HK-2 (cell line): ENCODE measurements at regions not wholly inside any gene's neighbourhood (a gene's known extent, or its start where the extent isn't known, plus 50 kb on each side); places are given as distances from the start of the nearest gene placed in this dataset.
"Not testable (repeated sequence)": the region's sequence is repeated elsewhere in the genome, so short reads cannot be mapped to it uniquely, and the experiment has no call there.

Experiments used
- DNase-seq: peaks from one replicate; pipeline ENCODE4 v3.0.0-alpha.2; 2018; ENCODE audit not compliant: unreplicated experiment

DNA sequence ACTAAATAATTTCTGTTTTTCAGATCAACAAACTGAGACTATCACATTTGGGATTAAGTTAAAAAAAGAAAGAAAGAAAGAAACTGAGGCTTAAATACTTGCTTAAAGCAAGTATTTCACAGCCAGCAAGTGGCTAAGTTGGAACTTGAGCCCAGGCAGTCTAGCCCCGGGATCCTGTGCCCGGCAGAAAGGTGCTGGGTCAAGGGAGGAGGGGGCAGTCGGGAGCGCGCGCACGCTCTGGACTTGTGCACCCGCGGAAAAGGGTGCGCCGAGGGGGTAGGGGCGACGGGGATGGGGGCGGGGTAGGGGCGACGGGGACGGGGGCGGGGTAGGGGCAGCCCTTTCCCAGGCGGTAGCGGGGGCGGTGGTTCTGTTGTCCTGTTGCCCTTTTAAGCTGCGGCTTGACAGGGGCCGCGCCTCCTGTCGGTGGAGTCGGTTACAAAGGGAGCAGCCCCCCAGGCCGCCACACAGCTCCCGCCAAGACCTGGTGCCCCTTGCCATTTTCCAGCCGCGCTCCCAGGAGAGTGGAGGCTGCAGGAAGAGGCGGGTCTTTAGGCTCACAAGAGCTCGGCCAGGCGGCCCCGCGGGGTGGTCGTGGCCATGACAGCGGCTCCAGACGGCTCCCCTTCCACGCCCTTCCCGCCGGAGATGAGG lies 60.6 kb downstream of the GOLGA8T start:
- not testable (repeated sequence) for DNase-seq

DNA sequence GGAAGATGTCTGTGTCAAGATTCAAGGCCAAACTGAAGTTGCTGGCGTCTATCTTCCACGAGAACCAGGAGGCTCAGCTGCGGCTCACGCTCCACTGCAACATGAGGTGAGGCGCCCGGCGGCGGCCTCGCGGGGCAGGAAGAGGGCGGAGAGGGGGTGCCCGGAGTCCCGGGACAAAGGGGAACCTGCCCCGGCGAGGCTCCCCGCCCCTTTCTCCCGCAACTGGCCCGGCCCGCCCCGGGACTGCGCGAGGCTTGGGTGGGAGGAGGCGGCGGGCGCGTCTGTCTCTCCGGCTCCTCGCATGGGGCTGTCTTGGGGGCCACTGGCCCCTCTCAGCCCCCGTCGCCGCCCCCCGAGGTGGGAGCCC lies 61.1 kb downstream of the GOLGA8T start:
- peak; percentile 43 for DNase-seq

DNA sequence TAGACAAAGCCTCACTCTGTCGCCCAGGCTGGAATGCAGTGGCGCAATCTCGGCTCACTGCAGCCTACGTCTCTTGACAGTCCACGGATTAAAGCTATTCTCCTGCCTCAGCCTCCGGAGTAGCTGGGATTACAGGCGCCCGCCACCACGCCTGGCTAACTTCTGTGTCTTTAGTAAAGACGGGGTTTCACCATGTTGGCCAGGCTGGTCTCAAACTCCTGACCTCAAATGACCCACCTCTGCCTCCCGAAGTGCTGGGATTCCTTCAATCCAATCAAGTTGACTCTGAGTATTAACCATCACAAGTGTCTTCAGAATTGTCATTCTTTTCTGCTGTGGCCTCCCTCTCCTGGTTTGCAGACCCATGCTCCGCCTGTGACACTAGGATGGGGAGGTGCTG lies 61.9 kb downstream of the GOLGA8T start:
- DNase-seq: not testable (repeated sequence)

DNA sequence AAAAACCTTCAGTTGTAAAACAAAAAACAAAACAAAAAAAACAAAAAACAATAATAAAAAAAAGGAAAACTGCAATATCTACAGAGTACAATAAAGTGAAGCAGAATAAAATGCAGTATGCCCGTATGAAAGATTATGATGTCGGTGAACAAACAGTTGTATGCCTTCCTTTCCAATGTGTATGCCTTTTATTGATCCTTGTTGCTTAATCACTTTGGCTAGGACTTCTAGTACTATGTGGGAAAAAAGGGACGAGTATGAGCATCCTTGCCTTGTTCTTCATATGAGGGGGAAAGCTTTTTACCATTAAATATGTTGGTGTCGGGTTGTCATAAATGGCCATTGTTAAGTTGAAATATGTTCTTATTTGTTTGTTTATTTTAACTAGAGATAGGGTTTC lies 66.7 kb downstream of the GOLGA8T start:
- DNase-seq: not testable (repeated sequence)

DNA sequence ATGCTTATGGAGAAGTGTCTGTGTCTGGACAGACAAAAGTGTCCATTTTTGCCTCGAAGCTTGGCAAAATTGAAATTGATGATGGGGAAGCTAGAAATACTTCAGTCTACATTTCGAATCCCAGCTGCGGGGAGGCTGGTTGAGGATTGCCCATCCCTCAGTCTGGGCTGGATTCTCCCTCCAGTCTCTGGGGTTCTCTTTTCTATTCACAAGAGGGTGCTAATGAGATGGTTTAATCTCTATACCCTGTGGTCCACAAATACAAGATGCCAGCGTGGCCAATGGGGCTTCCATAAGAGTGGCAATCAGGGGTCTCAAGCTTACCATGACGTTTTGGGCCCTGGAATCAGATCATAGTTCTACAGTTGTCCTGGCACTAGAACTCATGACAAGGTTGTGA lies 78.9 kb downstream of the GOLGA8T start:
- not testable (repeated sequence) for DNase-seq

DNA sequence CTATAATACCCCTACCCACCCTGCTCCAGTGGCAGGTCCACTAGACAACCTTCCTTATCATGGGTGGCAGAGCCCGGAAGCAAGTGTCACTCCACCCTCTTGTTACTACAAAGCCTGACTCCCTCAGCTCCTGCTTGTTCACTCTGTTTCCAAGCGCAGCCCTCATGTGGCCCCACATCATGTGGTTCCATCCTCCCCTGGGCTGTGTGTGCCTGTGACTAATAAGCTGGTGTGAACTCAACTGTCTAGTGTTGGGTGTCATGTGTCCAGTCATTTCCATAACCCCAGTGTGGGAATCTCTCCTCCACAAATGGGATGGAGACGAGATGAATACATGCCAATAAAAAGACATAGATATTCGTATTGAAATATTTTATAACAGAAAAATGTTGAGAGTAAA lies 87.0 kb downstream of the GOLGA8T start:
- DNase-seq: not testable (repeated sequence)

DNA sequence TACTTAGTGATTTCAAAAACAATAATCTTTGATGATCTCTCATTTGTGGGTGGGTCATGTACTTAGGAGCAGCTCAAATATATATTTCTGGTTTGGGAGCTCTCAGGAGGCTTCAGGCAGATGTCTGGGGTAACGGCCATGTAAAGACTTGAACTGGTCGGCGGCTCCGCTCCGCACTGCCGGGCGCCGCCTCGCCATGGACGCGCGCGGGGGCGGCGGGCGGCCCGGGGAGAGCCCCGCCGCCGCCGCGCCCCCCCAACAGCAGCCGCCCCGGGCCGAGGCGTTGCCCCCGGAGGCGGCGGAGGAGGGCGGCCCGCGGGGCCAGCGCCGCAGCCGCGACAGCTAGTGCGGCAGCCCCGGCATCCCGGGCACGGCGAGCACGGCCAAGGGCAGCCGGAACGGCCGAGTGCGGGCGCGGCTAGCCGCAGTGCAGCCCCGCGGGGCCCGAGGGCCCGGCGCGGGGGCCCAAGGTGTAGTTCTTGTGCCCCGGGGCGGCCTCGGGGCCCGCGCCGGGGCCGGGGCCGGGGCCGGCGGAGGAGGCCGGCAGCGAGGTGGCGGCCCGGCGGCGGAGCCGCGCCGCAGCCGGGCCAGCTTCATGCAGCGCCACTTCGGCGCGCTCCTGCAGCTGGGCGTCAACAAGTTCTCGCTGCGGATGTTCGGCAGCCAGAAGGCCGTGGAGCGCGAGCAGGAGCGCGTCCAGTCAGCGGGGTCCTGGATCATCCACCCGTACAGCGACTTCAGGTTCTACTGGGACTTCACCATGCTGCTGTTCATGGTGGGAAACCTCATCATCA lies 88.1 kb downstream of the GOLGA8T start:
- not testable (repeated sequence) for DNase-seq

DNA sequence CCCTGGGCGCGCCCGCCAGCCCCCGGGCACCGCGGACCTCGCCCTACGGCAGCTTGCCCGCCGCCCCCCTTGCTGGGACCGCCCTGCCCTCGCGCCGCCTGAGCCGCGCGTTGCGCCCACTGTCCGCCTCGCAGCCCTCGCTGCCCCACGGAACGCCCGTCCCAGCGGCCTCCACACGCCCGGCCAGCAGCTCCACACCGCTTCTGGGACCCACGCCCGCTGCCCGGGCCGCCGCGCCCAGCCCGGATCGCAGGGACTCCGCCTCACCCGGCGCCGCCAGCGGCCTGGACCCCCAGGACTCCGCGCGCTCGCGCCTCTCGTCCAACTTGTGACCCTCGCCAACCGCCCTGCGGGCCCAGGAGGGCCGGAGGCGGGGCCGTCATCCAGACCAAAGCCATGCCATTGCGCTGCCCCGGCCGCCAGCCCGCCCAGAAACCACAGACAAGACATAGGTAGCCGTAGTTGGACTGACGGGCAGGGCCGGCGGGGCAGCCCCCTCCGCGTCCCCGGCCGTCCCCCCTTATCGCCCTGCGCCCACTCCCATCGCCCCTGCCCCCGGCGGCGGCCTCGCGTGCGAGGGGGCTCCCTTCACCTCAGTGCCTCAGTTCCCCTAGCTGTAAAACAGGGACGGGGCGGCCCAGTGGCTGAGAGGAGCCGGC lies 90.5 kb downstream of the GOLGA8T start:
- DNase-seq: not testable (repeated sequence)

DNA sequence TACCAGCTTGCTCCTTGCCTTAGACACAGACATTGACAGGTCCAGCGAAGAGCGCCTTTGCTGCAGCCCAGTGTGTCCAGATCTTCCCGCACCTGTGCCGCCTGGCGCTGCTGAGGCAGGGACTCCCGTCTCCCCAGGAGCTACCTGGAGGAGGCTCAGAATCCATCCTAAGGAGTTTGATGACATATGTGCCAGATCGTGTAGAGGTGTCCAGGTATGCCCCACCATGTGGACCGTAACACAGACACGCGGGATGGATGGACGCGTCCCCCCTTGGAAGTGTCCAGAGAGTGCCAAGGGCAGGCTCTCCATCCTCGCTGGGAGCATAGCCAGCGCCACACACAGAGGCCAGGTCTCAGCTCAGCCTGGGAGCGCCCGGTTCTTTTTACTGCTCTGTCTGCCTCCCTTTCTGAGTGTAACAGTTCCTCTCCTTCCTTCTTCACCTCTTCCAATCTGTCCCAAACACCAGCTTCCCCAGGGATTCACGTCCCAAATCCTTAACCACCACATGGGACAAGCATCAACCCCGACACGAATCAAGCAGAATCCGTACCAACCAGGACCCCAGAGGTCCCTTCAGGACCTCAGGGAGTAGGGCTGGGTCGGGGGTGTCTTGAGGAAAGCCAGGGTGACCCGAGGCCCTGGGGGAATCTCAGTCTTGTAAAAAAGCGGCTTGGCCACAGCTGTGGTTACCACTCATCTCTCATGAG lies 126.7 kb downstream of the GOLGA8T start:
- DNase-seq: not testable (repeated sequence)

DNA sequence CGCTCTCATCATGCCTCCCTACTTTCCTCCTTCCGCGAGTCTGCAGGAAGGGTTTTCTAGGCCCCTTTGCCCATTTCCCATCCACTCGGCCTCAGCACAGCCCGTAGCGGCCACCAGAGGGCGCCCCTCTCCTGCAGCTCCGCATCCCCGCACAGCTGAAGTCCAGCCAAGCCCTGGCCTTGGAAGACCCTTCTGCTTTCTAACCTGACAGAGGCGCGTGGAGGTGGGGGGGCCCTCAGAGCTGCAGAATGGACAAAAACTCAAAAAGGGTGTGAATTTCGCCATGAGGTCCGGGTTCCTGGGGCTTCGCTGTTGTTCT lies 127.2 kb downstream of the GOLGA8T start:
- DNase-seq: not testable (repeated sequence)

DNA sequence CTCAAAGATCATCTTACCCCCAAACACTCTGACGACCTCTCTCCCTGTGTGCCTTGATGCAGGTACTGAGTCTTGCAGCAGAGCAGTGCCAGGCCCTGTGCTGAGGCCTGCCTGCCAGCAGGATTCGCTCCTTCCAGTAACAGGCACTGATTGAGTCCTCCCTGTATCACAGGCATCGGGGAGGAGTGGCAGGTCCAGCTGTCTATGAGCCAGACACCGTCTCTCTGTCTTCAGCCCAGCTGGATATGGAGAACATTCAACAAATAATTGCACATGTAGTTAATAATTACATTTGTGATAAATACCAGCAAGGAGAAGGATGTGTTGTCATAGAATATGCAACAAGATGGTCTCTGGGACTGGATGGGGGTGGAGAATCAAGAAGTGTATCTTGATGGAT lies 129.1 kb downstream of the GOLGA8T start:
- not testable (repeated sequence) for DNase-seq

DNA sequence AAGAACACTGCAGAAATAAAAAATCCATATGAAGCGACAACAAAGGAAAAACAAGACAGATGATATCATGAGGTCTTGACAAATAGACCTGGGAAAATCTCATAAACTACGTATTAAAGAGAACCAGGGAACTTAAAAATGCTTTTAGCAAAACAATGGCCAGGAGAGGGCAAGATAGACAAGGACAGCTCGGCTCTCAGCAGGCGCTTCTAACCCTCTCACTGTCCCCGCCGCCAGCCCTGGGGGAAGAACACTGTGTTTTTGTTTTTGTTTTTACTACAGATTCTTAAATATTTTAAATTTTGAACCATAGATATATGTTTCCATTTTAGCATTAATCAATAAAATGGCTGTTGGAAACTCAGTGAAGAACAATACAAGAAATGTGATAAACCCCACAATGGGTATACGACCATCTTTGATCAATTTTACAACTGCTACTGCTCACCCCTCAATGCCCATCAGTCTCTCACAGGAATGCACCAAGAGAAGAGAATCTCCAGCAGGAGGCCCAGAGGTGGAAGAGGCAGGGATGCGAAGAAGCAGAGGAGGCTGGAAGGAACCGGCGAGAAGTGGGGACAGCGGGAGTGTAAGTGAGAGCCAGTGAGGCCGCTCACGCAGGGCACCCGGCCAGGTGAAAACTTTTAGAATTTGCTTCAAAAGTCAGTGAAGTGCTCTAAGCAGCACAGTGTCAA lies 98.0 kb downstream of the CHRFAM7A start:
- DNase-seq: not testable (repeated sequence)

DNA sequence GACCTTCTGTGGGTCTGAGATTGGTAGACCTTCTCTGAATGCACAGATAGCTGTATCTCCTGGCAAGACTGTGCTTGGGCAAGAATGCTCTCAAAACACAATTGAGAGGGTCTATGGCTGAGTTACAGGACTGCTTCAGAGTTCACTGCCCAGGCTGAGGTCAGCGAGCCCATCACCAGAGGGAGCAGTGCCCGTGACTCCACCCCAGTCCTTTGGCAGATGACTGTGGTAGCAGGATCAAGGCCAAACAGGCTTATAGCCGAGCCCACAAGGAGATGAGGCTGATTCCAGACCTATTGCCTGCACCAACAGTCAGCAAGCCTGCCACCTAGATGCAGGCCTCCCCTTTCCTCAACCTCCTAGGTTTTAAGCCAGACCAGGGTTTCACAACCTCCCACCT lies 89.4 kb downstream of the CHRFAM7A start:
- not testable (repeated sequence) for DNase-seq
